PC-9 (cell line): ENCODE measurements at regions not wholly inside any gene's neighbourhood (a gene's known extent, or its start where the extent isn't known, plus 50 kb on each side); places are given as distances from the start of the nearest gene placed in this dataset.

Experiments
- BruUV-seq: library from RNA; stranded (reverse); fragments of 400-500 nt; replicated peaks from 2 replicates; lab custom pipeline; 2021; lab: Mats Ljungman, UMichigan
- CTCF ChIA-PET: fragments of 300-600 bp; sonication (Branson Sonifier 250); formaldehyde crosslinking; loops from one replicate; lab custom pipeline; 2022; ENCODE audit warnings: antibody characterized with exemption; lab: Charles Lee
- POLR2A ChIA-PET: fragments of 300-600 bp; sonication (Branson Sonifier 250); formaldehyde crosslinking; loops from one replicate; lab custom pipeline; 2022; ENCODE audit warnings: antibody characterized with exemption; ENCODE audit not compliant: unreplicated experiment; lab: Charles Lee
- DNase-seq, 2 experiments: peaks; one replicate each; pipeline versions ENCODE4 v3.0.0 to v3.0.0-alpha.2; 2015 to 2022; ENCODE audit warnings: mixed read lengths in 1 of 2
- H2AFZ ChIP-seq: fragments of 200-600 bp; sonication (generic); 2 replicates; pipeline ENCODE4 v1.8.1; 2017; ENCODE audit warnings: antibody characterized with exemption
- H3F3A ChIP-seq: fragments of 200-600 bp; sonication (generic); 2 replicates; pipeline ENCODE4 v1.8.1; 2017; ENCODE audit warnings: antibody characterized with exemption, mild to moderate bottlenecking, low read depth; ENCODE audit not compliant: insufficient read depth
- H3K27ac ChIP-seq: fragments of 200-600 bp; sonication (generic); 2 replicates; pipeline ENCODE4 v1.6.1; 2016; ENCODE audit warnings: mixed run types
- H3K27me3 ChIP-seq: fragments of 200-600 bp; sonication (generic); 2 replicates; pipeline ENCODE4 v1.6.1; 2016; ENCODE audit warnings: low read depth, mixed run types; ENCODE audit not compliant: insufficient read depth
- H3K36me3 ChIP-seq: fragments of 200-600 bp; sonication (generic); 2 replicates; pipeline ENCODE4 v1.6.1; 2016; ENCODE audit warnings: low read depth, mixed run types
- H3K4me1 ChIP-seq: fragments of 200-600 bp; sonication (generic); replicated peaks from 2 replicates; pipeline ENCODE4 v1.6.1; 2016; ENCODE audit warnings: mixed run types; ENCODE audit not compliant: insufficient read depth
- H3K4me2 ChIP-seq: fragments of 200-600 bp; sonication (generic); 2 replicates; pipeline ENCODE4 v1.6.1; 2017; ENCODE audit warnings: mixed run types
- H3K4me3 ChIP-seq: fragments of 200-600 bp; sonication (generic); 2 replicates; pipeline ENCODE4 v1.6.1; 2016; ENCODE audit warnings: mixed run types
- H3K79me2 ChIP-seq: fragments of 200-600 bp; sonication (generic); 2 replicates; pipeline ENCODE4 v1.6.1; 2017; ENCODE audit warnings: low read depth, mixed run types
- H3K9me2 ChIP-seq: fragments of 200-600 bp; sonication (generic); 2 replicates; pipeline ENCODE4 v1.8.1; 2017; ENCODE audit warnings: mild to moderate bottlenecking; ENCODE audit not compliant: insufficient read depth
- H3K9me3 ChIP-seq: fragments of 200-600 bp; sonication (generic); 2 replicates; pipeline ENCODE4 v1.8.1; 2016; ENCODE audit warnings: low read depth; ENCODE audit not compliant: insufficient read depth
- H4K20me1 ChIP-seq: fragments of 200-600 bp; sonication (generic); 2 replicates; pipeline ENCODE4 v1.8.1; 2017; ENCODE audit not compliant: insufficient read depth
- CTCF ChIP-seq: fragments of 200-600 bp; sonication (generic); conservative IDR thresholded peaks from 2 replicates; pipeline ENCODE4 v1.6.1; 2017; ENCODE audit warnings: mixed run types, antibody characterized with exemption, mild to moderate bottlenecking, moderate library complexity
- EZH2 ChIP-seq: fragments of 200-600 bp; sonication (generic); IDR thresholded peaks from 2 replicates; pipeline ENCODE4 v1.8.0; 2017; ENCODE audit warnings: antibody characterized with exemption, low read depth
- intact Hi-C: fragments of 100-400 bp; cut with micrococcal nuclease; formaldehyde crosslinking; loops from one replicate; pipeline ENCODE4 v1.10.0; 2022; ENCODE audit not compliant: unreplicated experiment

GRCh38 chr3:141430316-141430715 lies 56.5 kb upstream of the RASA2 start:
- Histone ChIP-seq H3K9me3 (no peaks in the 10 kb centered on the region), H3K36me3 (no peaks in the 10 kb centered on the region), H3K4me1 (no peaks in the 10 kb centered on the region), H3K27me3 (no peaks in the 10 kb centered on the region), H3K4me3 (no peak overlapping the region), H4K20me1 (no peaks in the 10 kb centered on the region), H3K9me2 (no peaks in the 10 kb centered on the region), H3K79me2 (no peaks in the 10 kb centered on the region), H2AFZ (no peak overlapping the region), H3K4me2 (no peak overlapping the region), H3F3A (no peaks in the 10 kb centered on the region), H3K27ac (no peak overlapping the region)
- BruUV-seq = no TSS peak
- CTCF ChIA-PET = interaction anchor here (0.6 kb wide), 1 partner anchor 306 kb away, joined by 3 read pairs; no protein-coding TSS in a partner anchor
- POLR2A ChIA-PET = no interaction called here
- no peak for DNase-seq
- intact Hi-C loops = no loop called here
- TF ChIP-seq EZH2 (no peak), CTCF (no peak)

- no peaks in the 10 kb centered on the region for H3K9me3 ChIP-seq
- H3K4me2 ChIP-seq = no peak overlapping the region
- ChIA-PET CTCF (interaction anchor here (0.6 kb wide), 1 partner anchor 17 kb away, joined by 3 read pairs; no protein-coding TSS in a partner anchor), POLR2A (no interaction called here)
- no peaks in the 10 kb centered on the region for H4K20me1 ChIP-seq
- H3K27me3 ChIP-seq = no peaks in the 10 kb centered on the region
- H3K36me3 ChIP-seq = no peaks in the 10 kb centered on the region
- intact Hi-C loops = no loop called here
- no peaks in the 10 kb centered on the region for H3K4me1 ChIP-seq
- TF ChIP-seq EZH2 (no peak), CTCF (no peak)
- no peak overlapping the region for H2AFZ ChIP-seq
- no peaks in the 10 kb centered on the region for H3K79me2 ChIP-seq
- H3K4me3 ChIP-seq = no peak overlapping the region
- DNase-seq = no peak
- no TSS peak for BruUV-seq
- H3K9me2 ChIP-seq = no peaks in the 10 kb centered on the region
- no peak overlapping the region for H3K27ac ChIP-seq
- H3F3A ChIP-seq = no peaks in the 10 kb centered on the region
Observed at GRCh38 chr3:141431411-141432378, 55.1 kb upstream of the RASA2 start.

GRCh38 chr3:141432904-141433303 lies 53.9 kb upstream of the RASA2 start:
- Histone ChIP-seq H3K79me2 (no peaks in the 10 kb centered on the region), H3K4me3 (no peak overlapping the region), H3K9me2 (no peaks in the 10 kb centered on the region), H3F3A (no peaks in the 10 kb centered on the region), H3K27me3 (no peaks in the 10 kb centered on the region), H2AFZ (no peak overlapping the region), H3K27ac (no peak overlapping the region), H3K9me3 (no peaks in the 10 kb centered on the region), H4K20me1 (no peaks in the 10 kb centered on the region), H3K4me2 (no peak overlapping the region), H3K36me3 (no peaks in the 10 kb centered on the region), H3K4me1 (no peaks in the 10 kb centered on the region)
- intact Hi-C loops = no loop called here
- DNase-seq = no peak
- ChIA-PET CTCF (no interaction called here), POLR2A (no interaction called here)
- BruUV-seq = no TSS peak
- TF ChIP-seq CTCF (no peak), EZH2 (no peak)
